NT2/D1 (cell line): ENCODE measurements at regions not wholly inside any gene's neighbourhood (a gene's known extent, or its start where the extent isn't known, plus 50 kb on each side); places are given as distances from the start of the nearest gene placed in this dataset.
"Not testable (repeated sequence)": the region's sequence is repeated elsewhere in the genome, so short reads cannot be mapped to it uniquely, and the experiment has no call there.

Experiments used
- DNase-seq: peaks from one replicate; pipeline ENCODE4 v3.0.0-alpha.2; 2011; ENCODE audit warnings: low read depth, low spot score
- H3K27me3 ChIP-seq: 2 replicates; pipeline ENCODE4 v1.6.0; 2011; ENCODE audit warnings: mild to moderate bottlenecking; ENCODE audit not compliant: insufficient read length, insufficient read depth
- H3K36me3 ChIP-seq: 2 replicates; pipeline ENCODE4 v1.6.1; 2011; ENCODE audit warnings: mild to moderate bottlenecking, low read length, mixed read lengths; ENCODE audit not compliant: insufficient read depth, insufficient read length
- H3K4me1 ChIP-seq: 2 replicates; pipeline ENCODE4 v1.5.1; 2011; ENCODE audit not compliant: insufficient read depth, insufficient read length
- H3K4me3 ChIP-seq: 2 replicates; pipeline ENCODE4 v1.5.1; 2011; ENCODE audit warnings: low read depth; ENCODE audit not compliant: insufficient read length
- H3K9ac ChIP-seq: 2 replicates; pipeline ENCODE4 v1.6.0; 2011; ENCODE audit warnings: low read depth; ENCODE audit not compliant: insufficient read length
- H3K9me3 ChIP-seq: 2 replicates; pipeline ENCODE4 v1.5.1; 2011; ENCODE audit warnings: mild to moderate bottlenecking, low read length; ENCODE audit not compliant: insufficient read depth
- SUZ12 ChIP-seq: IDR thresholded peaks from 2 replicates; pipeline ENCODE4 v1.6.1; 2011; ENCODE audit not compliant: insufficient read length, insufficient read depth; ENCODE audit errors: extremely low read depth
- YY1 ChIP-seq: IDR thresholded peaks from 2 replicates; pipeline ENCODE4 v1.6.1; 2011; ENCODE audit not compliant: insufficient read length, insufficient read depth
- ZNF274 ChIP-seq: IDR thresholded peaks from 2 replicates; pipeline ENCODE4 v1.6.1; 2011; ENCODE audit warnings: mild to moderate bottlenecking, low read depth, low read length

- H3K9ac ChIP-seq, result not testable (repeated sequence)
These were observed 161.5 kb downstream of the GOLGA6L4 start for GRCh38 chr15:84397066-84397465.

GRCh38 chr15:84398087-84398486 is 162.5 kb downstream of the GOLGA6L4 start:
- H3K9ac ChIP-seq, H3K4me3 ChIP-seq, H3K36me3 ChIP-seq, H3K9me3 ChIP-seq, H3K27me3 ChIP-seq, H3K4me1 ChIP-seq, DNase-seq: not testable (repeated sequence)

More at GRCh38 chr15:84397066-84397465, 161.5 kb downstream of the GOLGA6L4 start:
- not testable (repeated sequence) for H3K4me1 ChIP-seq, H3K4me3 ChIP-seq, H3K27me3 ChIP-seq, H3K36me3 ChIP-seq, DNase-seq, H3K9me3 ChIP-seq

GRCh38 chr15:84398763-84399701 is 163.5 kb downstream of the GOLGA6L4 start:
- Histone ChIP-seq H3K4me1 (peaks cover 2% of the 10 kb centered on the region), H3K27me3 (no peaks in the 10 kb centered on the region), H3K4me3 (no peak overlapping the region), H3K36me3 (no peaks in the 10 kb centered on the region), H3K9ac (no peak overlapping the region), H3K9me3 (peaks cover 8% of the 10 kb centered on the region; the same call in 1 of the 2 replicates)
- no peak for DNase-seq
- TF ChIP-seq SUZ12 (no peak), YY1 (no peak), ZNF274 (no peak)

GRCh38 chr15:84400017-84400740 is 164.6 kb downstream of the GOLGA6L4 start:
- peaks cover 8% of the 10 kb centered on the region; the same call in 1 of the 2 replicates for H3K9me3 ChIP-seq
- DNase-seq, result no peak
- no peak for TF ChIP-seq SUZ12
- TF ChIP-seq ZNF274, result no peak
- no peak for TF ChIP-seq YY1
- no peaks in the 10 kb centered on the region for H3K27me3 ChIP-seq
- peaks cover 2% of the 10 kb centered on the region for H3K4me1 ChIP-seq
- no peak overlapping the region for H3K4me3 ChIP-seq
- no peak overlapping the region for H3K9ac ChIP-seq
- no peaks in the 10 kb centered on the region for H3K36me3 ChIP-seq

GRCh38 chr15:84400820-84401219 is 165.2 kb downstream of the GOLGA6L4 start:
- no peak for DNase-seq
- no peak overlapping the region for H3K9ac ChIP-seq
- peaks cover 2% of the 10 kb centered on the region for H3K4me1 ChIP-seq
- peaks cover 8% of the 10 kb centered on the region; the same call in 1 of the 2 replicates for H3K9me3 ChIP-seq
- H3K36me3 ChIP-seq, result no peaks in the 10 kb centered on the region
- TF ChIP-seq YY1 (no peak), ZNF274 (no peak), SUZ12 (no peak)
- no peaks in the 10 kb centered on the region for H3K27me3 ChIP-seq
- H3K4me3 ChIP-seq, result no peak overlapping the region

- H3K36me3 ChIP-seq, H3K4me3 ChIP-seq: not testable (repeated sequence)
These were observed 165.9 kb downstream of the GOLGA6L4 start for GRCh38 chr15:84401461-84401860.

GRCh38 chr15:84401891-84402840 is 166.6 kb downstream of the GOLGA6L4 start:
- H3K4me3 ChIP-seq, H3K9ac ChIP-seq, H3K27me3 ChIP-seq, H3K36me3 ChIP-seq, H3K9me3 ChIP-seq, DNase-seq, H3K4me1 ChIP-seq: not testable (repeated sequence)

More at GRCh38 chr15:84401461-84401860, 165.9 kb downstream of the GOLGA6L4 start:
- H3K9me3 ChIP-seq, H3K4me1 ChIP-seq, H3K9ac ChIP-seq, H3K27me3 ChIP-seq, DNase-seq: not testable (repeated sequence)
